HG03103 (cell line): ENCODE measurements at regions not wholly inside any gene's neighbourhood (a gene's known extent, or its start where the extent isn't known, plus 50 kb on each side); places are given as distances from the start of the nearest gene placed in this dataset.

Experiments
- ATAC-seq: cut with Tn5 transposase; IDR thresholded peaks from one replicate; pipeline ENCODE4 v1.9.1; 2021; ENCODE audit warnings: low read depth; ENCODE audit not compliant: unreplicated experiment

DNA sequence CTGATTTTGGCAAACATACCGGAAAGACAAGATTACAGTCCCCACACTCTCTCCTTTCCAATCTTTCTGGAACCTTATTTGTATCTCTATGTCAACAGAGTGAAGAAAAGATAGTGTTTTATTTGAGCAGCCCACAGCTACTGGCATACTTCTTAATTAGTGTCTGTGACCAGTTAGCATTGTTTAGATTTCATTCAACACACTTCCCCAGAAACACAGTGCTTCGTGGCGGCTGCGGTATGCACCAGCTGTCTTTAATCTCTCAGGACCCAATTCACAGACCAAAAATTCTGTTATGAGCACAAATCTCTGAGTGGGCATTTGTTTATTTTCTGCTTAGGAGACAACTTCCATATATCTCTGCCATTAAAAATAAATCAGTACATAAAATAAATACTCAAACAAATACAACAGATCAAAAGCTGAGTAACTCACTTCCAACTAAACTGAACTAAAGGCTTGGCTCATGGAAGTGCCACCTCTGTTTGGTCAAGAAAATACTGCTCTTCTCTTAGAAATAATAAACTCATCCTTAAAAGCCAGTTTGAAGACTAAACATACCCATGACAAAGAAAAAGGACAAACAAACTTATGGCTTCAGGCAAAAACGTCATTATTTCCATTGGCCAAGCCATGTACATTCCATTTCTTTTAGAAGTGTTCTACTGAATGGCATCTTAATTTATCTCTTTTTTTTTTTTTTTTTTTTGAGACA is 392.4 kb downstream of the TXNL1 start:
- ATAC-seq: no peak

DNA sequence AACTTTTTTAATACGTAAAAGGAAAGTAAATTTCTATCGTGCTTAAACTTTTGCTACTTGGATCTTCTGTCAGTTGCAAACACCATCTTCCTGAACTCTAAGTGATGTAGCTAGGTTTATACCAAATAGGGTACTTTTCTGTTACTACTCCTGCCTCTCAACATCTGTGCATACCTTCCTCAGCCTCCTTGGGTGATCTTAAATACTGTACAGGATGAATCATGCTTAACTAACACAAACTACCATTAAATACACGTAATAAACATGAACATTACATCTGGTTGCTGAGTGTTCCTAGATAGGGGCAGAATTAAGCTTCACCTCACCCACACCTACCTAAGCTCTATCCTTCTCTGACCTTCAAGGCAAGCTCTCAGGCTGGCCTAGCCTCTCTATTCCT is 398.0 kb downstream of the TXNL1 start:
- ATAC-seq: no peak

GRCh38 chr18:56238576-56238975 is 399.8 kb downstream of the TXNL1 start:
- ATAC-seq: no peak

- peak; percentile 87 for ATAC-seq
Observed at GRCh38 chr18:56235481-56236013, 402.8 kb downstream of the TXNL1 start.

DNA sequence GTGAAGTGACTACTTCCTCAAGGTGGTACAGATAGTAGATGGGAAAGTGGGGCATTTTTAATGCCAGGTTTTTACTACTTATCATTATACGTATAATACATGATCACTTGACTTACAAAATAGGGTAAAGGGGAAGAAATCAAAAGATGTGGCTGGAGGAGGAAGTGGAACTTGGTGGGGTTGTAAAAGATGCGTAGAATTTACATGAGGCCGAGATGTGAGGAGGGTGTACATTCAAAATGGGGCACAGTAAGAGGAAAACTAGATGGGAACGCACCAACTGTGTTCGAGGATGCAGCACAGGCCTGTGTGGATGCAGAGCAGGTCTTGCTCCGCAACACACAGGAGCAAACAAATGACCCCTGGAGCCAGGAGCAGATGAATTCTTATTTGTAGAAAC is 403.3 kb downstream of the TXNL1 start:
- peak; percentile 3 for ATAC-seq

DNA sequence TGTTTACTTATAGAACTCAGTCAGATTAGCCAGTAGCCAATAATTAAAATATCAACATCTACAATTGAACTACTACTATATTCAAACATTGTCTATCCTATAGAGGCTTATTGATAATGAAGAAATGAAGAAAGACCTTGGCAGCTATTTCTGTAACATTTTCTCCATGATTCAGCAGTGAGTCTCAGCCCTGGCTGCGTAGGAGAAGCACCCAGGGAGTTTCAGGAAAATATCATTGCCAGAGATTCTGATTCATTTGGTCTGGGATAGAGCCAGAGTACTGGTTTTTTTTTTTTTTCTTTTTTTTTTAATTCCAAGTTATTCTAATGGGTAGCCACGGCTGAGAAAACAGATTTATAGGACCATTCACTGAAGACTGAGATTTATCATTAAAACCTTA is 404.8 kb downstream of the TXNL1 start:
- no peak for ATAC-seq

DNA sequence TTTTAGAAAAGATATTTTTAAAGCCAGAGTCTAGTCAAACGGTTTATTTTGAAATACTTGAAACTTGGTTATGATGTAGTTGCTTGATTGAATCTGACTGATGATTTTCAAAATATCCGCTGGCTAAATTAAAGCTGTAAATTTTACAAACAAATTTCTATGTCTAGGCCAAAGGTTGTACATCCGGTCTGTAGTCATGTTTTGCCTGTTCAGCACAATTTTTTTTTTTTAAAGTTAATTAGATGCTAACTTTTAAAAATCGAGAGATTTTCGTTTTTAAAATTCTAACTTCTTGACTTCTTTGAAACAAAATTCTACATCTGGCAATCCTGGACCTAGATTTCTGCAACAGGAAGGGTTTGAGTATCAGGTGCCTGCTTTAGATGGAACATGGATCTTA is 412.4 kb downstream of the TXNL1 start:
- no peak for ATAC-seq

DNA sequence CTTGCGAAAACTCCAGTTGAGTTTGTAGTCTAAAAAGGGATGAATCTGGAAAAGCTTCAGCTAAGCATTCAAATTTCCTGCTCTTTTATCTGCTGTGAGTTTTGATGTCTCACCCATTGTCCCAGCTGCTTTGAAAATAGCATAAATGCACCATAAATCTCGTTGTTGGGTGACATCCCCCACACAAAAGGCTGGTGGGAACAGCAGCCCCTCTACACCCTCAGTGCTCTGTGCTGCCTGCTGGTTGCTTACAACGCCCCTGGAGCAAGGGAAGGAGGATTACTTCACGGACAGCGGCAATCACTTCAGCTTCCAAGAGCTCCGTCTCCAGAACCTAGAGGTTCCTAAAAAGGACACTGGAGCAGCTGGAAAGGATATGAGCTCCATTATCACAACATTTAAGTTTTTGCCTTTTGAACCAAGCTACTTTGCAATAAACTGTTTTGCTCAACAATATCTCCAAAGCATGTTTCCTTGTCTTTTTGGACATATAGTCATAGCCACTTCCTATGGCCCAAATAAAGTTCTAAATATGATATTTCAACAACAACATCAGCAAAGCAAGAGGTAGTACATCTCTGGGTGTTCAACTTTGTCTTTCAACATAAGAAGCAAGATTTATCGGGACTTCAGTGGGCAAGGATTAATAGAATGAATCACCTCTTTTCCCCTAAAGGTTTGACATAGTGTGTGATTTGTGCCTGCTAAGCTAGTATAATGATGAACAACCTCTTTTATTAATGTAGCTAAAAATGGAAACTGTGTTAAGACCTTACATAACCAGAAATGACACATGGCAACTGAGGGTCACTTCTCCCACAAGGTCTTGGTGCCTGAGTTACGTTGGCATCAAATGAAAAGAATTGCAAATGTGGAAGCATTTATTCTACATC is 413.5 kb downstream of the TXNL1 start:
- ATAC-seq: no peak

DNA sequence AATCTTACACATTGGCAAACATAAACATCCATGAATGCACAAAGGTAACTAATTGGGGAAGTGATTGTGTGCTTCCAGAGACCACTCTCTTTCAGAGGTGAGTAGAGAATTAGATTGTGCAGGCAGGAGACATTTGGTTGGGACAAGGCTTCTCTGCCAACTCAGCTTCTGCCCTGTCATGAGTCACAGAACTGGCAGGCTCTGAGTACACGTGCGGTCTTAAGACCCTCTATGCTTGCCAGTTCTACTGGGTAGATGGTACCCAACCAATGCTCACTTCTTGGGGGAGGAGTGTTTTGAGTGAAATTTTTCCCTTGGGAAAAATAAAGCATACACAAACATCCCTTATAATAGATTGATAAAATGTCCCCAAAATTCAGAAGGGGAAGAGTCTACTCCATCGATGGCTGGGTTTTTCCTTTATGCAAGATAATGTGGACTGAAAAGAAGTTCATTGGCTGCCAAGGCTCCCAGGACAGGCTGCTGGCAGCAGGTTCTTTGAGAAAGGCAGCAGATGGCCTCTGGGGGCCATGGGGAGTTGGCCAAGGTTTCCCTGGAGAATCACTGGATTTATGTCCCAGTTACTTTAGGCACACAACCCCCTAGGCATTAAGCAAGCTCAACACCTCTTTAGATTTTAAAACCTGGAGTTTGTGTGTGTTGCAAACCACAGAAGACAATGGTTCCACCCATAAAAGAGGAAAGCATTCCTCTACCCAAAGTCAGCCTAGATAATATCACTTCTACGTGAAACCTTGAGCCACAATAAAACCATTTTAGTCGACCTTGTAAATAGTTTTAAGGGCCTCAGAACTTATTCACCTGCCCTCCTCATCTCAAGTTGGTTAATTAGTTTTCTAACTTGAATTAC is 417.0 kb downstream of the TXNL1 start:
- no peak for ATAC-seq

DNA sequence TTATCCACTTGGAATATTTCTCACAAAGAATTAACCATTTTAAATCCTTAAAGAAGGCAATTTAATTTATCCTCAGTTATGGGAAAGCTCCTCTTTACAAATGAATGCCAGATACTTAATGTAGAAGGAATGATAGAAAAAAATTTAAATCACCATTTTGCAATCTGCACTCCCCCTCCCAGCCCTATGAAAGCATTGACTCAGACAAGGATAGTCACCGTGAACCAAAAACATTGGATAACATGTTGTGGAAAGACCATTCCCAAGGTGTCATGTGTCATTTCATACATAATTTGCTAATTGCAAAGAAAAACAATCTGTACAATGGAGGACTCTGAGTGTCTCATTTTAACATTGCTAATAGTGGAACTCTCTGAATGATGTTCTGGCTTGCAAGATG is 421.0 kb downstream of the TXNL1 start:
- no peak for ATAC-seq

- no peak for ATAC-seq
Observed at GRCh38 chr18:56214706-56215105, 423.7 kb downstream of the TXNL1 start.

- no peak for ATAC-seq
Observed at GRCh38 chr18:56210520-56210919, 427.9 kb downstream of the TXNL1 start.

GRCh38 chr18:56207989-56208388 is 430.4 kb downstream of the TXNL1 start:
- ATAC-seq: no peak

DNA sequence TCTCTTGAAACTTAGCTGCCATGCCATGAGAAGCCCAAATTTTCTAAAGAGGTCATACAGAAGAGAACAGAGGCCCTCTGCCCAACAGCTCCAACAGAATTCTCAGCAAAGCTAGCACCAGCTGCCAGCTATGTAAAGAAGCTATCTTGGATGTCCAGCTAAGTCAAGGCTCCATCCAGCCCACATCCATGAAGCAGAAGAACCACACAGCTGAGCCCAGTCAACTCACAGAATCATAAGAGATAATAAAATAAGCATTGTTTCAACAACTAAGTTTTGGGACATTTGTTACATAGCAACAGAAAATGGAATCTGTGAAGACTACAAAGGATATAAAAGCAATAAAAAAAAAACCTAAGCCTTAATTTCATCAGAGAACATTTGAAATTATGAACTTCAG is 434.3 kb downstream of the TXNL1 start:
- no peak for ATAC-seq

DNA sequence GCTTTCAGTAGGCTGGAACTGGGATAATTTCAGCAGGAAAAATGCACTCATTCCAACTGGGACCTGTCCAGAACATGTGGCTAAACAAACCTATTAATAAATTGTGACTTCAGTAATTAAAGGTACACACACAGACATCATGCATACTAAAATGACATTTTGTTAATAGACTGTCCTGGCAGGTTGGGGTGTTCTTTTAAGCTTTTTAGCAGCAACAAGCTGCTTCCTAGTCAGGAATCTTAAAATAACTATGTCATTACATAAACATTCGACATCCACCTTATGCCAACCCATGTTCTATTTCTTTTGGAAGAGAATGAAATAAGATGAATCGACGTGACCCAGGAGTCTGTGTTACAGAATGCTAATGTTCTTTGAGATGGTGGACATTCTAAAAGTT is 435.7 kb downstream of the TXNL1 start:
- ATAC-seq: no peak

DNA sequence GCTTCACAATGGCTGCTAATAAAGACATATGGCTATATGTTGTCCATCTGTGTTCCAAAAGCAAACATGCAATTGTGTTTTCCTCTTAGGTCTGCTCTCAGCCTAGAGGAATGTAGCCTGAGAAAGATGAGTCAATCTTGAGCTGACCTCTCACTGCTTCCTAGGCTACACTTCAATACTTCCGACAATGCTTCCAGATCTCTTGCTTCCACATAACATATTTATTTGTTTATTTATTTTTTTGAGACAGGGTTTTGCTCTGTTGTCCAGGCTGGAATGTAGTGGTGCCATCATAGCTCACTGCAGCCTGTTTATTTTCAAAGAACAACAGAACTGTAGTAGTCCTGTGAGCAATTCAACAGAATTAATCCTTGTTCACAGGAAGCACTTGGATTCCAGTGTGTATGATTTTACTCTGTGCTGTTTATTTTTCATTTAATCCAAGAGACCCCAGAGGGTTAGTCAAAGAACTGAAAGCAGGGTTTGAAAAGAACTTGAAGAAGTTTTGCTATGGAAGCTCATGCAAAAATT is 437.9 kb downstream of the TXNL1 start:
- ATAC-seq: no peak

DNA sequence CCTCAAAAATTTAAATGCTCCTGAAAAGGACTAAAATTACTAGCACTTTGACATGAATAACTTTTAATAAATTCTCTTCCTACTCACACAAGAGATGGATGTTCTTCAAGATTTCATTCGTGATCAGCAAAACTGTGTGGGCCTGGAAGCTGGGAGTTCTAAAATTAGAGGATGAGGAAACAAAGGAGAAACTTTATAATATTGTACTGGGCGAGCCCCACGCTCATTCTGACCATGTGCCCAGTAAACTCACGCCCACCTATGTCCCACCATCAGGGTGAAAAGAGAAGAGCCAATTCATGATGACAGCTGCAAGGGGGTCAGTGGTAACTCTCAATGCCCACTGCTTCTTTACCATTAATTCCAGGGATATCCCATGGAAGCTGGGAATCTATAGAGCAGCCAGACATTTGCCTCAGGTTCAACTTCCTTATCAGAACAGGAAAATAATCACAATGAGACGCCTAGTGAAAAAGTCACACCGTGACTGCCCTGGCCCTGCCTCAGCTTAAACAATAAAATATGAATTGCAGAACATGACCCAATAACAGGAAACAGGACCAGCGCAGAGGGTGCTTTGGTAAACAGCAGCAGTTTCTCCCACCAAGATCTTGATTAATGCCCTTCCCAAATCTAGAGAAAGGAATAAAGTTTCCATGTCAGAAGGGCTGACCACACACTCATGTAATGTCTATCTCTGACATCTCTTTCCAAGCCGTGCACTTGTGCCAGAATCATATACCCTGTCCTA is 438.6 kb downstream of the TXNL1 start:
- no peak for ATAC-seq

- ATAC-seq: peak; percentile 80
Observed at GRCh38 chr18:56197241-56197859, 441.0 kb downstream of the TXNL1 start.

DNA sequence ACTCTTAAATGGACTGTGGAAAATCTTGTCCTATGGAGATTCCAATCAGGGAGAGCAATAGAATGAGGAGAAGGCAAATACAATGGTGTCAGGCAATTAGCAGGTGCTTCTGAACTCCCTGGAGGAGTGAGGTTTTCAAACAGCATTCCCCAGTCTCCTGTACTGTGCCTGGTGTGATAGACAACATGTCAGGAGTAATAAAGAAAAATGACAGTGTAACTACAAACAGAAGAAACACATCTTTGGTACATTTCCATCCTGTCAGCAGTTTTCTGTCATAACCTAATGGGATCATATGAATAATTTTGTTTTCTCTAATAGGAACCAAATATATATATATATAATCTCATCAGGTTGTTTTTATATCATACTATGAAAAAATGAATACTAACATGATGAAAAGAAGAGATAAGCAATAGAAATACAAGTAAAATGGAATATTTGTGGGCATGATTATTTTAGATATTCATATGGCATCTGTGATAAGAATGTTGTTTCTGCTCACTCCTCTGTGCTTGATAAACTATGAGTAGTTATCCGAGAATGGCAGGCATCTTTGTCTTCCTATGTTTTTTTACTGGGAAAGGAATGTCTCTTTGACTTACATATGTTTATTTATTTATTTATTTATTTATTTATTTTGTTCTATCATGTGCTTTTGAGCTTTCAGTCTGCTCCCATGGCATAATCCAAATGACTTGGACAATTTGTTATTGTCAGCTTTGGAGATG is 441.7 kb downstream of the TXNL1 start:
- no peak for ATAC-seq
